H1 (cell line): ENCODE measurements at regions not wholly inside any gene's neighbourhood (a gene's known extent, or its start where the extent isn't known, plus 50 kb on each side); places are given as distances from the start of the nearest gene placed in this dataset.

Experiments
- BCL11A ChIP-seq, 2 experiments: IDR thresholded peaks; one replicate each; pipeline ENCODE4 v1.6.1; 2011; ENCODE audit warnings: low read depth in 2 of 2, low read length in 2 of 2, mild to moderate bottlenecking in 2 of 2
- CBX8 ChIP-seq: fragments of 300-800, 300-1000 bp; sonication (generic); IDR thresholded peaks from 2 replicates; pipeline ENCODE4 v1.7.1; 2016; ENCODE audit warnings: low read depth, low read length, borderline replicate concordance
- CEBPB ChIP-seq: IDR thresholded peaks from 2 replicates; pipeline ENCODE4 v1.6.1; 2012; ENCODE audit warnings: low read depth, low read length
- GABPA ChIP-seq: IDR thresholded peaks from 2 replicates; pipeline ENCODE4 v1.6.1; 2011; ENCODE audit warnings: mild to moderate bottlenecking, low read length, moderate library complexity, borderline replicate concordance; ENCODE audit not compliant: insufficient read depth
- POLR2A ChIP-seq, 2 experiments: IDR thresholded peaks; 1 replicate in 1 of 2; 2 replicates in 1 of 2; pipeline ENCODE4 v1.6.1; 2011; ENCODE audit warnings: low read depth in 2 of 2, low read length in 2 of 2, mild to moderate bottlenecking in 2 of 2; ENCODE audit errors: control extremely low read depth in 1 of 2
- SAP30 ChIP-seq: fragments of 300-600 bp; sonication (generic); IDR thresholded peaks from 2 replicates; pipeline ENCODE4 v1.7.1; 2012; ENCODE audit warnings: low read length, moderate library complexity, mild to moderate bottlenecking, inconsistent platforms; ENCODE audit not compliant: insufficient read depth, insufficient replicate concordance
- SP1 ChIP-seq: IDR thresholded peaks from 2 replicates; pipeline ENCODE4 v1.6.1; 2011; ENCODE audit warnings: low read depth, low read length
- ZNF274 ChIP-seq: IDR thresholded peaks from 2 replicates; pipeline ENCODE4 v1.7.0; 2012; ENCODE audit warnings: low read length, borderline replicate concordance; ENCODE audit errors: extremely low read depth
- TF ChIP-seq, protein P1 (sequence below): fragments of 300-600 bp; sonication (generic); IDR thresholded peaks from 2 replicates; pipeline ENCODE4 v1.7.1; 2012; ENCODE audit warnings: low read length, moderate library complexity, mild to moderate bottlenecking, inconsistent platforms; ENCODE audit not compliant: insufficient replicate concordance

DNA sequence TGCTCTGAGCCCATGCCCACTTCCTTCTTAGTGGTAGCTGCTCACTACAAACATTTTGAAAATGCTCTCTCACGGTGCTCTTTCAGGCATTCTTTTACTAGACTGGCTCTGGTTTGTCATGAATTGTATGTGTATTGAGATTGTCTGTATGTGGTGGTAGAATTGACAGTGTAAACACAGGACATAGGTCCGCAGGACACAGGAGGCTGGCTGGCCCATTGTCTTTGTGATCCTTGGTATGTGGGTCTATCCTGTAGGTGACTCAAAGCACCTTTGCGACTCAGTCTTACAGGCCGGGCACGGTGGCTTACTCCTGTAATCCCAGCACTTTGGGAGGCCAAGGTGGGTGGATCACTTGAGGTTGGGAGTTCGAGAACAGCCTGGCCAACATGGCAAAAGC lies 250.9 kb downstream of the C12orf75 start (continued):
- TF ChIP-seq, protein P1, sequence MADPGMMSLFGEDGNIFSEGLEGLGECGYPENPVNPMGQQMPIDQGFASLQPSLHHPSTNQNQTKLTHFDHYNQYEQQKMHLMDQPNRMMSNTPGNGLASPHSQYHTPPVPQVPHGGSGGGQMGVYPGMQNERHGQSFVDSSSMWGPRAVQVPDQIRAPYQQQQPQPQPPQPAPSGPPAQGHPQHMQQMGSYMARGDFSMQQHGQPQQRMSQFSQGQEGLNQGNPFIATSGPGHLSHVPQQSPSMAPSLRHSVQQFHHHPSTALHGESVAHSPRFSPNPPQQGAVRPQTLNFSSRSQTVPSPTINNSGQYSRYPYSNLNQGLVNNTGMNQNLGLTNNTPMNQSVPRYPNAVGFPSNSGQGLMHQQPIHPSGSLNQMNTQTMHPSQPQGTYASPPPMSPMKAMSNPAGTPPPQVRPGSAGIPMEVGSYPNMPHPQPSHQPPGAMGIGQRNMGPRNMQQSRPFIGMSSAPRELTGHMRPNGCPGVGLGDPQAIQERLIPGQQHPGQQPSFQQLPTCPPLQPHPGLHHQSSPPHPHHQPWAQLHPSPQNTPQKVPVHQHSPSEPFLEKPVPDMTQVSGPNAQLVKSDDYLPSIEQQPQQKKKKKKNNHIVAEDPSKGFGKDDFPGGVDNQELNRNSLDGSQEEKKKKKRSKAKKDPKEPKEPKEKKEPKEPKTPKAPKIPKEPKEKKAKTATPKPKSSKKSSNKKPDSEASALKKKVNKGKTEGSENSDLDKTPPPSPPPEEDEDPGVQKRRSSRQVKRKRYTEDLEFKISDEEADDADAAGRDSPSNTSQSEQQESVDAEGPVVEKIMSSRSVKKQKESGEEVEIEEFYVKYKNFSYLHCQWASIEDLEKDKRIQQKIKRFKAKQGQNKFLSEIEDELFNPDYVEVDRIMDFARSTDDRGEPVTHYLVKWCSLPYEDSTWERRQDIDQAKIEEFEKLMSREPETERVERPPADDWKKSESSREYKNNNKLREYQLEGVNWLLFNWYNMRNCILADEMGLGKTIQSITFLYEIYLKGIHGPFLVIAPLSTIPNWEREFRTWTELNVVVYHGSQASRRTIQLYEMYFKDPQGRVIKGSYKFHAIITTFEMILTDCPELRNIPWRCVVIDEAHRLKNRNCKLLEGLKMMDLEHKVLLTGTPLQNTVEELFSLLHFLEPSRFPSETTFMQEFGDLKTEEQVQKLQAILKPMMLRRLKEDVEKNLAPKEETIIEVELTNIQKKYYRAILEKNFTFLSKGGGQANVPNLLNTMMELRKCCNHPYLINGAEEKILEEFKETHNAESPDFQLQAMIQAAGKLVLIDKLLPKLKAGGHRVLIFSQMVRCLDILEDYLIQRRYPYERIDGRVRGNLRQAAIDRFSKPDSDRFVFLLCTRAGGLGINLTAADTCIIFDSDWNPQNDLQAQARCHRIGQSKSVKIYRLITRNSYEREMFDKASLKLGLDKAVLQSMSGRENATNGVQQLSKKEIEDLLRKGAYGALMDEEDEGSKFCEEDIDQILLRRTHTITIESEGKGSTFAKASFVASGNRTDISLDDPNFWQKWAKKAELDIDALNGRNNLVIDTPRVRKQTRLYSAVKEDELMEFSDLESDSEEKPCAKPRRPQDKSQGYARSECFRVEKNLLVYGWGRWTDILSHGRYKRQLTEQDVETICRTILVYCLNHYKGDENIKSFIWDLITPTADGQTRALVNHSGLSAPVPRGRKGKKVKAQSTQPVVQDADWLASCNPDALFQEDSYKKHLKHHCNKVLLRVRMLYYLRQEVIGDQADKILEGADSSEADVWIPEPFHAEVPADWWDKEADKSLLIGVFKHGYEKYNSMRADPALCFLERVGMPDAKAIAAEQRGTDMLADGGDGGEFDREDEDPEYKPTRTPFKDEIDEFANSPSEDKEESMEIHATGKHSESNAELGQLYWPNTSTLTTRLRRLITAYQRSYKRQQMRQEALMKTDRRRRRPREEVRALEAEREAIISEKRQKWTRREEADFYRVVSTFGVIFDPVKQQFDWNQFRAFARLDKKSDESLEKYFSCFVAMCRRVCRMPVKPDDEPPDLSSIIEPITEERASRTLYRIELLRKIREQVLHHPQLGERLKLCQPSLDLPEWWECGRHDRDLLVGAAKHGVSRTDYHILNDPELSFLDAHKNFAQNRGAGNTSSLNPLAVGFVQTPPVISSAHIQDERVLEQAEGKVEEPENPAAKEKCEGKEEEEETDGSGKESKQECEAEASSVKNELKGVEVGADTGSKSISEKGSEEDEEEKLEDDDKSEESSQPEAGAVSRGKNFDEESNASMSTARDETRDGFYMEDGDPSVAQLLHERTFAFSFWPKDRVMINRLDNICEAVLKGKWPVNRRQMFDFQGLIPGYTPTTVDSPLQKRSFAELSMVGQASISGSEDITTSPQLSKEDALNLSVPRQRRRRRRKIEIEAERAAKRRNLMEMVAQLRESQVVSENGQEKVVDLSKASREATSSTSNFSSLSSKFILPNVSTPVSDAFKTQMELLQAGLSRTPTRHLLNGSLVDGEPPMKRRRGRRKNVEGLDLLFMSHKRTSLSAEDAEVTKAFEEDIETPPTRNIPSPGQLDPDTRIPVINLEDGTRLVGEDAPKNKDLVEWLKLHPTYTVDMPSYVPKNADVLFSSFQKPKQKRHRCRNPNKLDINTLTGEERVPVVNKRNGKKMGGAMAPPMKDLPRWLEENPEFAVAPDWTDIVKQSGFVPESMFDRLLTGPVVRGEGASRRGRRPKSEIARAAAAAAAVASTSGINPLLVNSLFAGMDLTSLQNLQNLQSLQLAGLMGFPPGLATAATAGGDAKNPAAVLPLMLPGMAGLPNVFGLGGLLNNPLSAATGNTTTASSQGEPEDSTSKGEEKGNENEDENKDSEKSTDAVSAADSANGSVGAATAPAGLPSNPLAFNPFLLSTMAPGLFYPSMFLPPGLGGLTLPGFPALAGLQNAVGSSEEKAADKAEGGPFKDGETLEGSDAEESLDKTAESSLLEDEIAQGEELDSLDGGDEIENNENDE, result no peak
- TF ChIP-seq POLR2A (IDR thresholded peaks at IDR 0.05; ENCODE audit: control extremely low read depth in 1 of 2, low read depth in 2 of 2, low read length in 2 of 2) (no peak), CBX8 (no peak), ZNF274 (no peak), BCL11A (IDR thresholded peaks at IDR 0.05; ENCODE audit: low read depth in 2 of 2, low read length in 2 of 2) (no peak), SP1 (no peak), SAP30 (no peak), GABPA (no peak), CEBPB (no peak)
